ENCODE measurements at regions not wholly inside any gene's neighbourhood (a gene's known extent, or its start where the extent isn't known, plus 50 kb on each side); places are given as distances from the start of the nearest gene placed in this dataset.

DNA sequence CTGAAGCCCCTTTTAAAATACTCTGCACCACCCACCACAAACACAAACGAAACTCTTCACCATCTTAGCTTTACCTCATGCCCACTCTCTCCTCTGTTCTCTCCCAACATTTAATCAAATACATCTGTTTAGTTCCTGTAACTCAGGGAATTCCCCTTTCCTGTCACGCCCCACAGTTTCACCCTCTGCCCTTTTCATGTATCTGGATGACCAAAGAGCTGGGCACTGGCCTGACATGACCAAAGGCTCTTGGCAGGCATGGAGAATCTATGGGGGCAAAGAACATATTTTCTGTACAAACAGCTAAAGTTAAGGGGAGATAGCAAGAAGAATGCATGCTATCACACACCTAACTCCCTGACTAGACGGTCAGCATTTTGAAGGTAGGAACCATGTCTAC, 270.0 kb downstream of the TBL1XR1 start:
- Mint-ChIP-seq H3K27ac (no peak overlapping the region), H3K4me3 (no peak overlapping the region), H3K36me3 (no peaks in the 10 kb centered on the region), H3K4me1 (peaks cover 10% of the 10 kb centered on the region), H3K27me3 (peaks cover 28% of the 10 kb centered on the region), H3K9me3 (ENCODE audit: low read depth) (no peaks in the 10 kb centered on the region)
- ATAC-seq (no peak), DNase-seq (no peak)
- CTCF ChIA-PET: no interaction called here

DNA sequence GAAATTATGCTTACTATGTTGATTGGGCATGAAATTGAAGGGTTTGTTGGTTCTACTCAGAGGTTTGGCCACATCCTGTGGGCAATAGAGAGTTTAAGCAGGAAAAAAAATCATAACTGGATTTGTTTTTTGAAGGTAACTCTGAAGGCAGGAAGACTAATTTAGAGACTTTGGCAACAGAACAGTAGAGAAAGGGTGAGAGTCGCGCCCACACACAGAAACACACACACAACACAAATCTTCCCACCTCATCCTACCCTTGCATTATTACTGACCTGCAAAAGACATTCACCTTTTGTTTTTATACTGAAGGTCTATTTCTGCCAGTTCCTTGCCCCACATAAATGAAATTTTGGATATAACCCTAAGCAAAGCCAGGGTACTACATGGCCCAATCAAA, 270.6 kb downstream of the TBL1XR1 start:
- ATAC-seq: no peak
- H3K36me3 Mint-ChIP-seq: no peaks in the 10 kb centered on the region

DNA sequence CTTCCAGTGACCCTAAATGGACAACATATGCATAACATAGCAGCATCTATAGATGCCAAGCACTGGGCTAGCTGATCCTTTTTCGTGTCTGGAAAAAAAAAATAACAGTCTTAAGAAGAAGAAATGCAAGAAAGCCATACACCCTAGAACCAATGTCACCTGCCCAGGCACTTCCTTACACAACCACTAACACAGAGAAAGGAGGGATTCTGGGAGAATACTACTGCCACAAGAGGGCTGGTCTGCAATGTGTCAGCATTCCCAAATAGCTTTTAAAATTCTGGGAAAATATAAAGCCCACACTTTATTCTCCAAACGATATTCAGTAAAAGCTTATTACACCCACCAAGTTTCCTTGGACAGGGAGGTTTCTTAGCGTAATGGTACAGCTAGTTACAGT, 271.2 kb downstream of the TBL1XR1 start:
- H3K4me1 Mint-ChIP-seq: peaks cover 10% of the 10 kb centered on the region
- H3K27ac Mint-ChIP-seq: no peak overlapping the region
- CTCF ChIA-PET: interaction anchor here (1.2 kb wide), 1 partner anchor 15 kb away, joined by 3 read pairs; no protein-coding TSS in a partner anchor
- DNase-seq (no peak), ATAC-seq (no peak)
- peaks cover 25% of the 10 kb centered on the region for H3K27me3 Mint-ChIP-seq
- H3K36me3 Mint-ChIP-seq: no peaks in the 10 kb centered on the region
- H3K9me3 Mint-ChIP-seq (ENCODE audit: low read depth): no peaks in the 10 kb centered on the region
- H3K4me3 Mint-ChIP-seq: no peak overlapping the region

More for the DNA sequence above, 270.6 kb downstream of the TBL1XR1 start:
- no peak overlapping the region for H3K27ac Mint-ChIP-seq
- no peak for DNase-seq
- CTCF ChIA-PET: interaction anchor here (1.2 kb wide), 1 partner anchor 14 kb away, joined by 3 read pairs; no protein-coding TSS in a partner anchor
- H3K4me3 Mint-ChIP-seq: no peak overlapping the region
- H3K9me3 Mint-ChIP-seq (ENCODE audit: low read depth): no peaks in the 10 kb centered on the region
- peaks cover 25% of the 10 kb centered on the region for H3K27me3 Mint-ChIP-seq
- peaks cover 10% of the 10 kb centered on the region for H3K4me1 Mint-ChIP-seq

DNA sequence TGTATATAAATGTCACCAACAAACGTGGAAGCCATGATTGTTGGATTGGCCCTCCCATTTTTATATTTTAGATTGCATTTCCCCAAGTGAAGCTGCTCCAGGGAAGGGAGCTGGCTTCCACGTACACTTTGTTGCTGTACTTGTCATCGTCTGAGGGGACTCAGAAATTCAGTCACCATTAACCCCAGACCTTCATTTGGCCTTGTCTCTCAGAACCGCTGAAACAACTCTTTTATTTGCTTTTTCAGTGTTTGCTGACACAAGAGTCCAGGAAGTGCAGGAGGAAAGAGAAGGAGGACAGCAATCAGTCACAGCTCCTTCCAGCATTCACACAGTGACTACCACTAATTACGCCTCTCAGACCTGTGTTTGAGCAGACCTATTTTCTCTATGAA, 276.5 kb downstream of the TBL1XR1 start:
- ATAC-seq: no peak
- Mint-ChIP-seq H3K27me3 (peaks cover 3% of the 10 kb centered on the region), H3K36me3 (no peaks in the 10 kb centered on the region), H3K4me1 (no peaks in the 10 kb centered on the region), H3K4me3 (no peak overlapping the region), H3K27ac (no peak overlapping the region), H3K9me3 (ENCODE audit: low read depth) (no peaks in the 10 kb centered on the region)
- CTCF ChIA-PET: no interaction called here
- no peak for DNase-seq

DNA sequence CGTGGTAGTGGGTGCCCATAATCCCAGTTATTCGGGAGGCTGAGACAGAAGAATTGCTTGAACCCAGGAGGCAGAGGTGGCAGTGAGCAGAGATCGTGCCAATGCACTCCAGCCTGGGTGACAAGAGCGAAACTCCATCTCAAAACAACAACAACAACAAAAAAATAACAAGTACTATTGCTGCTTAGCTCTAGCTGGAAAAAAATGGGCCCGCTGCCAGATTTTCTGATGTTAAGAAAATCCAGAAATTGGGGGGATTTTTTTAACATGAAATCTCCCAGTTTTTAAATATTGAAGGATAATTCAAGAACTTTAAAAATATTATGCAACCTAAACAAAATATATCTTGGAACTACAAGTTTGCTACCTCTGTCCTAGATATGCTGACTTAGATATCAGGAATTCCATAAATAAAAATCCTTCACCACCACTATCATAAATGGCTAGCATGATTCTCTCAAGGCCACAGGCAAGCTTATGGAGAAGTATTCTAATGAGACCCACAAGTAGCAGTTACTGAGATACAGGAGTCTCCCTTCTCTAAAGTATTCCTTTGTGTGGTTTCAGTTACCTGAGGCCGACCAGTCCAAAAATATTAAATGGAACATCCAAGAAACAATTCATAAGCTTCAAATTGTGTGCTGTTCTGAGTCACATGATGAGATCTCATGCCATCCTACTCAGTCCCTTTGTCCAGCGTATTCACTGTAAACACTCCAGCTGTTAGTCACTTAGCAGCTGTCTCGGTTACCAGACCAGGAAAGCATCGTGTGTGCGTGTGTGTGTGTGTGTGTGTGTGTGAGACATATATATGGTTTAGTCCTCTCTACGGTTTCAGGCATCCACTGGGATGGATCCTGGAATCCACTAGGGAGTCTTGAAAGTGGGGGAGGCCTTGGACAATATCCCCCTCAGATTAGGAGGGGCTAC, 277.2 kb downstream of the TBL1XR1 start:
- CTCF ChIA-PET: no interaction called here
- peaks cover 3% of the 10 kb centered on the region for H3K27me3 Mint-ChIP-seq

DNA sequence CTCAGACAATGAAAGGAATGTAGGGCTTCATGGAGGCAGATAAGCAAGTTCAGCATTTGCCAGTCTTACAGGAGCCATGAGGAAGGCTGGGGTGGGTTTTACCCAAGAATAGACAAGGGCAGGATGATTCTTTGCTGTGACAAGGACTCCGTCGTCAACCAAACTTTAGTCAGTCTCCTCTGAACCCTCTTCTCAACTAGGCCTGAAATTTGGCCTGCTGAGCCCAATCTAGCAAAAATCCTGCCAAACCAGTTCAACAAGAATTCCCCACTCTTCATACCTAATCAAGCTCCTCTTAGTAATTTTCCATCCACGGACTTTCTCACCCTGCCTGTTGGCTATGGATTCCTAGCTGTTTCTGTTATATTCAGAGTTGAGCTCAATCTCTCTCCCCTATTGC, 280.5 kb downstream of the TBL1XR1 start:
- no peak for DNase-seq
- no peaks in the 10 kb centered on the region for H3K9me3 Mint-ChIP-seq (ENCODE audit: low read depth)
- H3K27me3 Mint-ChIP-seq: no peaks in the 10 kb centered on the region
- H3K36me3 Mint-ChIP-seq: no peaks in the 10 kb centered on the region
- peaks cover 3% of the 10 kb centered on the region for H3K4me1 Mint-ChIP-seq
- CTCF ChIA-PET: no interaction called here
- H3K27ac Mint-ChIP-seq: no peak overlapping the region
- H3K4me3 Mint-ChIP-seq: no peak overlapping the region
- ATAC-seq: no peak

More for the DNA sequence above, 277.2 kb downstream of the TBL1XR1 start:
- no peak for ATAC-seq
- no peak for DNase-seq
- H3K4me1 Mint-ChIP-seq: peaks cover under 1% of the 10 kb centered on the region
- H3K4me3 Mint-ChIP-seq: no peak overlapping the region
- no peak overlapping the region for H3K27ac Mint-ChIP-seq
- H3K36me3 Mint-ChIP-seq: no peaks in the 10 kb centered on the region
- H3K9me3 Mint-ChIP-seq (ENCODE audit: low read depth): no peaks in the 10 kb centered on the region

DNA sequence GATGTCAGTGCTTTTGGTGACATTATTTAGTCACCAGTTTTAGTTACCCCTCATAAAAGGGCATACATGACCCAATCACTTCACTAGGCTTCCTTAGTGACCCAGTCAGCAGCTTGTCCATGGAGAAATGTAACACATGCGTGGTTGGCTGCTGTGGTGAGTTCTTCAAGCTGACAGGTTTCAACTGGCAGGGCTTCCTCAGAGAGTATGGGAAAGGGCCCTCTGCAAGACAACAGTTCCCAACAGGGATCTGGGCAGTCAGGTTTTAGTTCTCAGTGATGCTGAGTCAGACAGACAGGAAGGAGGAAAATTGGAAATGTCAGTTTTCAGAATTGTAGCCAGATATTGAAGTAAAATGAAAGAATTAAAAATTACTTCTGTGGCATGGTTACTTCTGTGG, 282.5 kb downstream of the TBL1XR1 start:
- ATAC-seq (peak; percentile 39), DNase-seq (peak; percentile 46)
- no peaks in the 10 kb centered on the region for H3K27me3 Mint-ChIP-seq
- H3K9me3 Mint-ChIP-seq (ENCODE audit: low read depth): no peaks in the 10 kb centered on the region
- no peak overlapping the region for H3K27ac Mint-ChIP-seq
- H3K4me1 Mint-ChIP-seq: peaks cover 3% of the 10 kb centered on the region
- no peak overlapping the region for H3K4me3 Mint-ChIP-seq
- CTCF ChIA-PET: no interaction called here
- H3K36me3 Mint-ChIP-seq: no peaks in the 10 kb centered on the region

DNA sequence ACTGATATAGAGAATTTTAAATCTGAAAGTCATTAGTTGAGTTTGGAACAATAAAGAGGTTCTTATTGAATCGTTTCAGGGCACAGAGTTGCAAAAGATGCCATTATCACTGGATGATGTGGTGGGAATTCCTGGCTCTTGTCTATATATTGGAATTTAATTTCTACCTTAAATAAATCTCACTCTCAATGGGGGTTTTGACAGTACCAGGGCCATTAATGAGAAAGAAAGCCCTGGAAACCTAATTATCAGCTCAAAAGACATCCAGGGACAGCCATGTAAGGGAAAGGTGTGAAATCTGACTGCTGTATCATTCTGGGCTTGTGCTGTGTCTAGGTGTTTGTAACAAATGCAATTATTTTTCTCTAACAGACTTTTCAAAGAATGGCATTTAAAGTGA, 285.7 kb downstream of the TBL1XR1 start:
- CTCF ChIA-PET: no interaction called here
- Mint-ChIP-seq H3K4me3 (no peak overlapping the region), H3K9me3 (ENCODE audit: low read depth) (no peaks in the 10 kb centered on the region), H3K27ac (no peak overlapping the region), H3K27me3 (no peaks in the 10 kb centered on the region), H3K36me3 (no peaks in the 10 kb centered on the region), H3K4me1 (peaks cover 3% of the 10 kb centered on the region)
- ATAC-seq: no peak
- no peak for DNase-seq

DNA sequence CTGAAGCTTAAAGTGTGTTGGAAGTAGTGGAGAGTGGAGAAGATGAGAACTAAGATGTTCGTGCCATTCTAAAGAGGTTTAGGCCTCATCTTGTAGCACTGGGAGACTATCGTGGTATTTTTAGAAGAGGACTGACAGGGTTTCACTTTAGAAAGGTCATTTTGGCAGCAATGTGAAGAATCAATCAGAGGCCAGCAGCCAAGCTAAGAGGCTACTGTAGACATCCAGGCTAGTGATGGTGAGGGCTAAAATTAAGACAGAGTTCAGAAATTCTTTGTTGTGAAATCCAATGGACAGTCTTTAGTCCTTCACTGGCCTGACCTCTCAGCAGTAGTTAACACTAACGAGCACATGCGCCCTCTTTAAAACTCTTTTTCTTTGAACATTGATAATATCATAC, 288.2 kb downstream of the TBL1XR1 start:
- H3K27me3 Mint-ChIP-seq: peaks cover 10% of the 10 kb centered on the region
- CTCF ChIA-PET: interaction anchor here (1.7 kb wide), 1 partner anchor 37 kb away, joined by 4 read pairs; no protein-coding TSS in a partner anchor
- no peaks in the 10 kb centered on the region for H3K36me3 Mint-ChIP-seq
- DNase-seq (no peak), ATAC-seq (no peak)
- no peak overlapping the region for H3K4me3 Mint-ChIP-seq
- no peaks in the 10 kb centered on the region for H3K4me1 Mint-ChIP-seq
- H3K27ac Mint-ChIP-seq: no peak overlapping the region
- H3K9me3 Mint-ChIP-seq (ENCODE audit: low read depth): no peaks in the 10 kb centered on the region

DNA sequence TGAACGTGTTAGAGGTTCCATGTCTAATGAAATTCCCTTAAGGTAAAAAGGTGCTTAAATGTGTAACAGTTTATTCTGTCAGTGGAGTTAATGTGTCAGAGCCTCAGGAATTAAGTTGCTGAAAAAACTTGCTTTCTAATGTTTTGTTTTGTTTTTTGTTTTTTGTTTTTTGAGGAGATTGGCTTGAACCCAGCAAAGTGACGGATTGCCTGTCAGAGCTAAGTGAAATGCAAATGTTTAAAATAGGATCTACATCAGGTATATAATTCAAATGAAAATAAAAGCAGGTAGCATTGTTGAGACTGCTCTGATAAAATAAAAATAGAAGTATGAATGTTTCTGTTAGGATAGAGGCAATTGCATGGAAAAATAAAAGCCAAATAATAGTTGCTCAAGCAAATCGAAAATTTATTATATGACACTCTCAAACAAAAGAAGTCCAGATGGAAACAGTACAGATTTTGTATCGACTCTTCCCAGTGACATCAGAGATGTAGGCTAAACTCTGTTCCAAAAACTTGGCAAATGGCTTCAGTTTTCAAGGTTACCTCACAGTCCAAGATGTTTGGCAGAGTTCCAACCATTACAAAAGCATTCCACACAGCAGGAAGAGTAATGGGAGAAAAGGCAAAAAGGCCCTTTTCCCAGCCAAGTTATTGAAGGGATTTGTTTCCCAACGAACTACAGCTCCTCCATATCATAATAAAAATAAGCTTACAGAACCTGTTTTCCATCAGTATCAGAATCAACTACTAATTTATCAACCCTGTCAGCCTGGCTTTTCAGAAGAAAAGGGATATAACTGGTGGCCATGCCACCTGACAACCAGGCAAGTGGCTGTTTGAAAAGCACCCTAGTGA, 291.0 kb downstream of the TBL1XR1 start:
- Mint-ChIP-seq H3K4me3 (no peak overlapping the region), H3K27me3 (peaks cover 15% of the 10 kb centered on the region), H3K36me3 (no peaks in the 10 kb centered on the region), H3K27ac (no peak overlapping the region), H3K9me3 (ENCODE audit: low read depth) (no peaks in the 10 kb centered on the region), H3K4me1 (no peaks in the 10 kb centered on the region)
- no peak for DNase-seq
- no peak for ATAC-seq
- CTCF ChIA-PET: no interaction called here

DNA sequence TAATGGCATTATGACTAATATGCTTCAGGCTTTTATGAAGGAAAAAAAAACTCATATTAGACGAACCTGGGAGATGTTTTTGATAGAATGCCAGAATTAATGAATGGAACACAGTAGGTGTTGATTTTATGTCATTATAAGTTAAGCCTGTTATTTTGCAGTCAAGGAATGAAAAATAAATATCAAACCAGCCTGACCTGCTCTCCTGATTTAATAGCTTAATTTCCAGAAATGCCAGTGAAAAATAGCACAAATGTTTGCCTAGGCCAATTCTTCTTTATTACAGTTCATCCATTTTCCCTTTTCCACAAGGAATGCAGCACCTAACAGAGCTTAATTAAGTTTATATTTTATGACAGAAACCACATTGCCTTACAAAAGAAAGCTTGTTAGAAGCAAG, 292.0 kb downstream of the TBL1XR1 start:
- Mint-ChIP-seq H3K27me3 (peaks cover 15% of the 10 kb centered on the region), H3K9me3 (ENCODE audit: low read depth) (no peaks in the 10 kb centered on the region), H3K36me3 (no peaks in the 10 kb centered on the region), H3K4me1 (no peaks in the 10 kb centered on the region), H3K27ac (no peak overlapping the region), H3K4me3 (no peak overlapping the region)
- DNase-seq: no peak
- ATAC-seq: no peak
- CTCF ChIA-PET: no interaction called here

DNA sequence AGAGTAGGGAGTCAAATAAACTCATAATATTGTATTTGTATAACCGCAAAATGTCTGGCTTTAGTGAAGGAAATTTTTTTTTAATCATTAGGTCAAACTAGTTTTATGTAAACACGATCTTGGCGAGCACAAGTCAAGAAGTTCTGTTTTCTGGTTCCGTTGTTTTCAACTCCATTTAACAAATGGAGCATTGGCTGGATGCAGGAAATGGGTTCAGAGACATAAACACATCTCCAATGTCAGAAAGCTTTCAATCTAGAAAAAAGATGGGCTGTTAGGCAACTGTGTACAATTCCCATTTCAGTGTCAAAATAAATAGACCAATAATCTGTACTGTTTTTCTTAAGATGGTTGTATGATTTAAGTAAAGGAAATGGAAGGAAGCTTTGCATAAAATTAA, 292.8 kb downstream of the TBL1XR1 start:
- CTCF ChIA-PET: no interaction called here
- peaks cover 15% of the 10 kb centered on the region for H3K27me3 Mint-ChIP-seq
- H3K27ac Mint-ChIP-seq: no peak overlapping the region
- H3K9me3 Mint-ChIP-seq (ENCODE audit: low read depth): no peaks in the 10 kb centered on the region
- H3K36me3 Mint-ChIP-seq: no peaks in the 10 kb centered on the region
- H3K4me1 Mint-ChIP-seq: no peaks in the 10 kb centered on the region
- no peak overlapping the region for H3K4me3 Mint-ChIP-seq
- DNase-seq (no peak), ATAC-seq (no peak)

DNA sequence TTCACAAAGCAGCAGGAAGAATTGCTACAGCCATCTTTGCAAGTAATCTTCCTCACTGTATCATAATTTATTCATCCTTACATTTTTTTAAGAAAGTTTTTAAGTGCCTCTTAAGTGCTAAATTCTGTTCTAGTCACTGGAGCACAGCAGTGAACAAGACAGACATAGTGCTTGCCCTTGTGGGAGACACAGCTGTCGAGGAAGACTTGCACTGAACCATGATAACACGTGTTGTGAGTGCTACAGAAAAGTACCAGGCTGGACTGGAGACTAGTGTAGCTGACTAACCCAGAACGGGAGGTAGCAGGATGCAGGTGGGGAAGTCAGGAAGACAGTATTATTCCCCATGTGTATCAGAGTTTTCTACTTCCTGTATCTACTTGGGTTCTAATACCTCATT, 300.6 kb downstream of the TBL1XR1 start:
- ATAC-seq: no peak
- Mint-ChIP-seq H3K9me3 (ENCODE audit: low read depth) (no peaks in the 10 kb centered on the region), H3K4me3 (no peak overlapping the region), H3K27me3 (peaks cover 2% of the 10 kb centered on the region), H3K36me3 (no peaks in the 10 kb centered on the region), H3K27ac (no peak overlapping the region), H3K4me1 (no peaks in the 10 kb centered on the region)
- no peak for DNase-seq
- CTCF ChIA-PET: no interaction called here

DNA sequence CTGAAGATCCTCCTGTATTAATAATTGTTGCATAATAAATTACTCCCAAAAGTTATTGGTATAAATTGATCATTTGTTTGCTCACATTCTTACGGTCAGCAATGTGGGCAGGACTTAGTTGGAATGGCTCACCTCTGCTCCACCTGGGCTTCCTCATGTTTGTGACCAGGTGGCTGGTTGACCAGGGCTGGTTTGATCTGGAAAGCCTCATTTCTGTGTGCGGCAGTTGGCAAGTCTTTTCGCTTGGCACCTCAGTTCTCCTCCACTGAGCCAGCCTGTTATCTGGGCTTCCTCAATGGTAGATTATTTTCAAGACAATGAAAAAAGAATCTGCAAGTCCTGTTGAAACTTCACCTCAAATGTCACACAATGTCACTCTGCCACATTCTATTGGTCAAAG, 301.1 kb downstream of the TBL1XR1 start:
- no peak for DNase-seq
- Mint-ChIP-seq H3K27ac (no peak overlapping the region), H3K4me3 (no peak overlapping the region), H3K36me3 (no peaks in the 10 kb centered on the region), H3K9me3 (ENCODE audit: low read depth) (no peaks in the 10 kb centered on the region), H3K4me1 (no peaks in the 10 kb centered on the region), H3K27me3 (no peaks in the 10 kb centered on the region)
- CTCF ChIA-PET: no interaction called here
- no peak for ATAC-seq
